Embryonic facial prominence (tissue), 1 donor: ENCODE measurements at regions not wholly inside any gene's neighbourhood (a gene's known extent, or its start where the extent isn't known, plus 50 kb on each side); places are given as distances from the start of the nearest gene placed in this dataset.

Experiments used
- DNase-seq: peaks from one replicate; pipeline ENCODE4 v3.0.0-alpha.2; 2016; ENCODE audit errors: extremely low spot score

- no peak for DNase-seq
These were observed 454.7 kb downstream of the CBLN2 start for GRCh38 chr18:72089432-72089831.

- no peak for DNase-seq
These were observed 457.7 kb downstream of the CBLN2 start for GRCh38 chr18:72086421-72086820.

- no peak for DNase-seq
These were observed 469.1 kb downstream of the CBLN2 start for GRCh38 chr18:72075040-72075439.

- no peak for DNase-seq
These were observed 481.1 kb downstream of the CBLN2 start for GRCh38 chr18:72063001-72063400.

- DNase-seq, result no peak
These were observed 485.3 kb downstream of the CBLN2 start for GRCh38 chr18:72058851-72059250.

- no peak for DNase-seq
These were observed 488.0 kb downstream of the CBLN2 start for GRCh38 chr18:72056171-72056570.

- DNase-seq, result no peak
These were observed 502.7 kb downstream of the CBLN2 start for GRCh38 chr18:72041313-72042032.

GRCh38 chr18:72013427-72013850 lies 530.7 kb downstream of the CBLN2 start:
- no peak for DNase-seq

GRCh38 chr18:71998547-71999097 lies 545.5 kb downstream of the CBLN2 start:
- DNase-seq, result no peak

GRCh38 chr18:71995904-71996465 lies 548.2 kb downstream of the CBLN2 start:
- DNase-seq, result no peak

GRCh38 chr18:71994273-71994672 lies 549.9 kb downstream of the CBLN2 start:
- no peak for DNase-seq

- no peak for DNase-seq
These were observed 554.5 kb downstream of the CBLN2 start for GRCh38 chr18:71989616-71990015.

GRCh38 chr18:71986351-71987050 lies 557.6 kb downstream of the CBLN2 start:
- no peak for DNase-seq

GRCh38 chr18:71976744-71977143 lies 567.4 kb downstream of the CBLN2 start:
- no peak for DNase-seq

- DNase-seq, result no peak
These were observed 577.4 kb downstream of the CBLN2 start for GRCh38 chr18:71966791-71967190.

GRCh38 chr18:71958605-71959004 lies 585.5 kb downstream of the CBLN2 start:
- no peak for DNase-seq

GRCh38 chr18:71951001-71951400 lies 593.1 kb downstream of the CBLN2 start:
- no peak for DNase-seq

- no peak for DNase-seq
These were observed 601.7 kb downstream of the CBLN2 start for GRCh38 chr18:71942433-71942832.

- no peak for DNase-seq
These were observed 604.7 kb downstream of the CBLN2 start for GRCh38 chr18:71939483-71939882.

- no peak for DNase-seq
These were observed 607.4 kb downstream of the CBLN2 start for GRCh38 chr18:71936744-71937143.

- no peak for DNase-seq
These were observed 624.9 kb downstream of the CBLN2 start for GRCh38 chr18:71919211-71919610.

GRCh38 chr18:71913641-71914040 lies 630.5 kb downstream of the CBLN2 start:
- DNase-seq, result no peak

- DNase-seq, result peak; percentile 19
These were observed 641.7 kb downstream of the CBLN2 start for GRCh38 chr18:71902482-71902881.
